Stomach (tissue), 4 donors: ENCODE measurements at regions not wholly inside any gene's neighbourhood (a gene's known extent, or its start where the extent isn't known, plus 50 kb on each side); places are given as distances from the start of the nearest gene placed in this dataset.

Experiments
- EP300 ChIP-seq: sonication (generic); formaldehyde crosslinking; IDR thresholded peaks from one replicate; pipeline ENCODE4 v1.6.1; 2017; ENCODE audit warnings: antibody characterized with exemption
- TF ChIP-seq, protein P1 (sequence below), 7 experiments: fragments of 450-650 bp in 4 of 7; fragments of 200-600 bp in 3 of 7; sonication (generic) in 3 of 7; IDR thresholded peaks; one replicate each; pipeline ENCODE4 v1.5.1; 2016 to 2019; ENCODE audit warnings: antibody characterized with exemption in 7 of 7, control low read depth in 2 of 7, mild to moderate bottlenecking in 1 of 7

DNA sequence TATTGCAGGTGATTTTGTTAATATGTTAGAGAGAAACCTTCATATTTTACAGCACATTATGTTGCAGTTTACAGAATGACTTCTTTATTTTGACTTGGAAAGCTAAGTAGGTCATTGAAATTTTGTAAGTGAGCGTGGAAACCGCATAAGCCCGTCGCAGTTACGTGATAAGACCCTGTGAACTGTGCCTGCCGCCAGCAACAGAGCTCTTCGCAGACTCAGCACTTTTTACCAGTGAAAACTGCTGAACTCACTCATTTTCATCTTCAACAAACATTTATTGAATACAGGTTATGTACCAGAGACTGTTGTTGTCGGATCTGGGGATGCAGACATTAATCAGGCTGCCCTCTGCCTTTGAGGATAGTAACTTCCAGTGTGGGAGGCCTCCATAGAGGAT lies 355.7 kb downstream of the HS3ST1 start:
- TF ChIP-seq, protein P1, sequence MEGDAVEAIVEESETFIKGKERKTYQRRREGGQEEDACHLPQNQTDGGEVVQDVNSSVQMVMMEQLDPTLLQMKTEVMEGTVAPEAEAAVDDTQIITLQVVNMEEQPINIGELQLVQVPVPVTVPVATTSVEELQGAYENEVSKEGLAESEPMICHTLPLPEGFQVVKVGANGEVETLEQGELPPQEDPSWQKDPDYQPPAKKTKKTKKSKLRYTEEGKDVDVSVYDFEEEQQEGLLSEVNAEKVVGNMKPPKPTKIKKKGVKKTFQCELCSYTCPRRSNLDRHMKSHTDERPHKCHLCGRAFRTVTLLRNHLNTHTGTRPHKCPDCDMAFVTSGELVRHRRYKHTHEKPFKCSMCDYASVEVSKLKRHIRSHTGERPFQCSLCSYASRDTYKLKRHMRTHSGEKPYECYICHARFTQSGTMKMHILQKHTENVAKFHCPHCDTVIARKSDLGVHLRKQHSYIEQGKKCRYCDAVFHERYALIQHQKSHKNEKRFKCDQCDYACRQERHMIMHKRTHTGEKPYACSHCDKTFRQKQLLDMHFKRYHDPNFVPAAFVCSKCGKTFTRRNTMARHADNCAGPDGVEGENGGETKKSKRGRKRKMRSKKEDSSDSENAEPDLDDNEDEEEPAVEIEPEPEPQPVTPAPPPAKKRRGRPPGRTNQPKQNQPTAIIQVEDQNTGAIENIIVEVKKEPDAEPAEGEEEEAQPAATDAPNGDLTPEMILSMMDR (IDR thresholded peaks at IDR 0.05), result no peak
- TF ChIP-seq EP300, result no peak
